Adrenal gland (tissue), 9 donors: ENCODE measurements at regions not wholly inside any gene's neighbourhood (a gene's known extent, or its start where the extent isn't known, plus 50 kb on each side); places are given as distances from the start of the nearest gene placed in this dataset.
"Not testable (repeated sequence)": the region's sequence is repeated elsewhere in the genome, so short reads cannot be mapped to it uniquely, and the experiment has no call there.

Source experiments
- DNase-seq, 7 donors: peaks; one replicate each; pipeline ENCODE4 v3.0.0-alpha.2; 2019 to 2020
- H3K27ac ChIP-seq, 5 donors: fragments of 200-600 bp; sonication (generic) in 4 of 5; 1 replicate in 3 of 5; 2 replicates in 2 of 5; pipeline versions ENCODE4 v1.5.1 to v1.8.0; 2016 to 2020; ENCODE audit warnings: mild to moderate bottlenecking in 1 of 5
- H3K27me3 ChIP-seq: fragments of 200-600 bp; 2 replicates; pipeline ENCODE4 v1.8.0; 2021
- H3K36me3 ChIP-seq, 2 donors: fragments of 200-600 bp; replicated peaks in 1 of 2; 1 replicate in 1 of 2; 2 replicates in 1 of 2; pipeline versions ENCODE4 v1.5.1 to v1.8.0; 2018 to 2022
- H3K4me1 ChIP-seq, 2 donors: fragments of 200-600 bp; replicated peaks in 1 of 2; 1 replicate in 1 of 2; 2 replicates in 1 of 2; pipeline versions ENCODE4 v1.5.1 to v1.8.0; 2018 to 2021
- H3K4me3 ChIP-seq, 4 donors: fragments of 200-600 bp; sonication (generic) in 3 of 4; one replicate each; pipeline ENCODE4 v1.5.1; 2016 to 2018
- H3K9me3 ChIP-seq, 3 donors: fragments of 200-600 bp; sonication (generic) in 1 of 3; replicated peaks in 1 of 3; 1 replicate in 2 of 3; 2 replicates in 1 of 3; pipeline versions ENCODE4 v1.5.1 to v1.8.0; 2016 to 2021
- CTCF ChIP-seq, 6 experiments: fragments of 450-650 bp in 4 of 6; fragments of 200-600 bp in 2 of 6; sonication (generic) in 1 of 6; IDR thresholded peaks; 1 replicate in 5 of 6; 2 replicates in 1 of 6; pipeline versions ENCODE4 v1.5.1 to v1.8.0; 2016 to 2021; ENCODE audit warnings: antibody characterized with exemption in 6 of 6, mild to moderate bottlenecking in 2 of 6, moderate library complexity in 1 of 6
- POLR2A ChIP-seq, 2 donors: fragments of 450-650 bp; IDR thresholded peaks; one replicate each; pipeline ENCODE4 v1.6.1; 2017; ENCODE audit warnings: antibody characterized with exemption in 2 of 2, mild to moderate bottlenecking in 2 of 2, moderate library complexity in 1 of 2
- WGBS, 4 donors: extraction: QIAGEN DNeasy Blood & Tissue Kit in 2 of 4; methylation state at CpG; one replicate each; pipeline versions ENCODE4 v1.1.5 to v1.1.7; 2013 to 2017; 5-methylcytosine and 5-hydroxymethylcytosine counted together
- intact Hi-C, 2 donors: fragments of 100-400 bp; cut with DNase I; formaldehyde crosslinking; loops; one replicate each; pipeline versions ENCODE4 v1.14.1 to v1.15.0; 2022 to 2023
- donor health status: healthy with polysubstance abuse.
- donor health status: Bipolar disorder and iron deficiency.
- donor health status: DM: yes; HTN: yes; CAD: no.
- donor health status: DM: no; HTN: no; CAD: no.
- donor health status: DM: no; HTN: no; CAD: no.

- Histone ChIP-seq H3K4me3 (no peak overlapping the region), H3K9me3 (no peaks in the 10 kb centered on the region), H3K27me3 (no peaks in the 10 kb centered on the region), H3K36me3 (no peaks in the 10 kb centered on the region), H3K4me1 (no peaks in the 10 kb centered on the region), H3K27ac (no peak overlapping the region)
- intact Hi-C loops: no loop called here
- TF ChIP-seq CTCF (IDR thresholded peaks at IDR 0.05) (no peak), POLR2A (IDR thresholded peaks at IDR 0.05) (no peak)
- DNase-seq: no peak
- WGBS, 4 donors: 52 to 70% (median 61%) methylated on average over 2 of the region's 2 CpGs
Observed at GRCh38 chr3:34109846-34110245, 311.4 kb downstream of the PDCD6IP start.

- no peak overlapping the region for H3K4me3 ChIP-seq
- WGBS, 4 donors: 32 to 58% (median 53%) methylated on average over 4 of the region's 4 CpGs
- H3K9me3 ChIP-seq: no peaks in the 10 kb centered on the region
- no peaks in the 10 kb centered on the region for H3K36me3 ChIP-seq
- H3K27ac ChIP-seq: no peak overlapping the region
- DNase-seq: no peak
- H3K27me3 ChIP-seq: no peaks in the 10 kb centered on the region
- H3K4me1 ChIP-seq: no peaks in the 10 kb centered on the region
- TF ChIP-seq CTCF (IDR thresholded peaks at IDR 0.05) (no peak), POLR2A (IDR thresholded peaks at IDR 0.05) (no peak)
- intact Hi-C loops: no loop called here
Observed at GRCh38 chr3:34111361-34111760, 312.9 kb downstream of the PDCD6IP start.

GRCh38 chr3:34112261-34112660, 313.8 kb downstream of the PDCD6IP start:
- intact Hi-C loops: not testable (repeated sequence)
- 84 to 93% (median 91%) methylated on average over 15 of the region's 15 CpGs for WGBS, 4 donors

GRCh38 chr3:34131091-34131490, 332.7 kb downstream of the PDCD6IP start:
- TF ChIP-seq POLR2A (IDR thresholded peaks at IDR 0.05): no peak
- no peak for TF ChIP-seq CTCF (IDR thresholded peaks at IDR 0.05)
- Histone ChIP-seq H3K36me3 (no peaks in the 10 kb centered on the region), H3K4me1 (no peaks in the 10 kb centered on the region), H3K27ac (no peak overlapping the region), H3K9me3 (no peaks in the 10 kb centered on the region), H3K27me3 (no peaks in the 10 kb centered on the region), H3K4me3 (no peak overlapping the region)
- DNase-seq: no peak
- intact Hi-C loops: no loop called here

More at GRCh38 chr3:34112261-34112660, 313.8 kb downstream of the PDCD6IP start:
- DNase-seq, H3K27me3 ChIP-seq, H3K27ac ChIP-seq, H3K4me1 ChIP-seq, H3K4me3 ChIP-seq, H3K36me3 ChIP-seq, H3K9me3 ChIP-seq: not testable (repeated sequence)

- WGBS, 4 donors: 42 to 64% (median 60%) methylated on average over 2 of the region's 2 CpGs
Observed at GRCh38 chr3:34132069-34132692, 333.8 kb downstream of the PDCD6IP start.

More at GRCh38 chr3:34132069-34132692, 333.8 kb downstream of the PDCD6IP start:
- intact Hi-C loops: no loop called here
- H3K27me3 ChIP-seq: no peaks in the 10 kb centered on the region
- H3K9me3 ChIP-seq: no peaks in the 10 kb centered on the region
- no peaks in the 10 kb centered on the region for H3K4me1 ChIP-seq
- no peak overlapping the region for H3K4me3 ChIP-seq
- peak in 1 of 7 donors; percentile 3 for DNase-seq
- H3K36me3 ChIP-seq: no peaks in the 10 kb centered on the region
- TF ChIP-seq CTCF (IDR thresholded peaks at IDR 0.05): no peak
- no peak overlapping the region for H3K27ac ChIP-seq
